ENCODE measurements at regions not wholly inside any gene's neighbourhood (a gene's known extent, or its start where the extent isn't known, plus 50 kb on each side); places are given as distances from the start of the nearest gene placed in this dataset.

GRCh38 chr1:73887412-73887811 is 310.6 kb downstream of the LRRIQ3 start:
- no peaks in the 10 kb centered on the region for H3K9me3 Mint-ChIP-seq
- no peak overlapping the region for H3K27ac Mint-ChIP-seq (ENCODE audit: unreplicated experiment)
- TF ChIP-seq, protein P1, sequence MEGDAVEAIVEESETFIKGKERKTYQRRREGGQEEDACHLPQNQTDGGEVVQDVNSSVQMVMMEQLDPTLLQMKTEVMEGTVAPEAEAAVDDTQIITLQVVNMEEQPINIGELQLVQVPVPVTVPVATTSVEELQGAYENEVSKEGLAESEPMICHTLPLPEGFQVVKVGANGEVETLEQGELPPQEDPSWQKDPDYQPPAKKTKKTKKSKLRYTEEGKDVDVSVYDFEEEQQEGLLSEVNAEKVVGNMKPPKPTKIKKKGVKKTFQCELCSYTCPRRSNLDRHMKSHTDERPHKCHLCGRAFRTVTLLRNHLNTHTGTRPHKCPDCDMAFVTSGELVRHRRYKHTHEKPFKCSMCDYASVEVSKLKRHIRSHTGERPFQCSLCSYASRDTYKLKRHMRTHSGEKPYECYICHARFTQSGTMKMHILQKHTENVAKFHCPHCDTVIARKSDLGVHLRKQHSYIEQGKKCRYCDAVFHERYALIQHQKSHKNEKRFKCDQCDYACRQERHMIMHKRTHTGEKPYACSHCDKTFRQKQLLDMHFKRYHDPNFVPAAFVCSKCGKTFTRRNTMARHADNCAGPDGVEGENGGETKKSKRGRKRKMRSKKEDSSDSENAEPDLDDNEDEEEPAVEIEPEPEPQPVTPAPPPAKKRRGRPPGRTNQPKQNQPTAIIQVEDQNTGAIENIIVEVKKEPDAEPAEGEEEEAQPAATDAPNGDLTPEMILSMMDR (conservative IDR thresholded peaks at IDR 0.05) = no peak
- no peak overlapping the region for H3K4me3 Mint-ChIP-seq
- H3K27me3 Mint-ChIP-seq (ENCODE audit: low read depth) = no peaks in the 10 kb centered on the region
- DNase-seq (ENCODE audit: low read depth, low spot score) = no peak
- H3K4me1 Mint-ChIP-seq = no peaks in the 10 kb centered on the region
- H3K36me3 Mint-ChIP-seq (ENCODE audit: low read depth) = no peaks in the 10 kb centered on the region

- no peaks in the 10 kb centered on the region for H3K27me3 Mint-ChIP-seq (ENCODE audit: low read depth)
- no peak overlapping the region for H3K4me3 Mint-ChIP-seq
- H3K27ac Mint-ChIP-seq (ENCODE audit: unreplicated experiment) = no peak overlapping the region
- H3K4me1 Mint-ChIP-seq = no peaks in the 10 kb centered on the region
- TF ChIP-seq, protein P1 (conservative IDR thresholded peaks at IDR 0.05) = no peak
- H3K36me3 Mint-ChIP-seq (ENCODE audit: low read depth) = no peaks in the 10 kb centered on the region
- H3K9me3 Mint-ChIP-seq = no peaks in the 10 kb centered on the region
- DNase-seq (ENCODE audit: low read depth, low spot score) = no peak
Observed at GRCh38 chr1:73886716-73887115, 311.3 kb downstream of the LRRIQ3 start.

DNA sequence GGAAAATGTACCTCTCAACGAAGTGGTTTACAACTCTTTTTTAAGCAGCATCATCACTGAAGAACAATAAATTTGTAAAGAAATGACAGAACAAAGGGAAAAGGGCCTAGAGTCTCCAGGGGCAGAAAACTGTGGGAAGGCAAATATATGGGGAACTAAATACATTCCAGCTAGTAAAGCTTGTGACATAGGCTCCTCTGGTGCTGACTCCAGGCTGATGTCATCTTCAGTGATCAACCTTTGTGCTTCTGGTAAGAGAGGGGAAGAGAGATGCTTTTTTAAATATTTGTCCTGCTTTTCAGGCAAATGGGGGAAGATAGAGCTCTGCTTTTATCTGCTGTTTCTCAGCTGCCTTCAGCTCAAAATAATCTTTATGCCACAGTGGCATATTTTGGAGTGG is 323.2 kb downstream of the LRRIQ3 start:
- Mint-ChIP-seq H3K27me3 (ENCODE audit: low read depth) (no peaks in the 10 kb centered on the region), H3K36me3 (ENCODE audit: low read depth) (no peaks in the 10 kb centered on the region)

DNA sequence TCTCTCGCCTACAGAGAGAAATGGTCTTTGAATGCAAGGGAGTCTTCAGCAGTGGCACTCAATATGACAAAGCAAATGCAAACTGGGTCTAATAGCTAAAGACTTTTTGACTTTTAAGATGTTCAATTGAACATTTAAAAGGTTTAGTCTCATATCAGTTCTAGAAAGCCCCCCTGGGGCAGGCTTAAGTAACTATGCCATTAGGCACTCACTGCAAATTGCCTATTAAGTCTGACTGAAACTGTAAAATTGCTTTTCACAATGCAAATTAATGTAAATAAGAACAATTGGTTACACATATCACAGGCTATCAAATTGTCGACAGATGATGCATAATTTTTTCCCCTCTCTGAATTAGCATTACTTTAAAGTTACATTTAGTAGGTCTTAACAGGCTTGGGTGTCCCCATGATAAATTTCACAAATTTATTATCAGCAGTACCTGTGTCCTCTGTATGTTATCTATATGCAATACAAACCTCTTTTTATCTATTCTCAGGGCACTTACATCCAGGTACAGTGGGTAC is 329.1 kb downstream of the LRRIQ3 start:
- TF ChIP-seq, protein P1 (conservative IDR thresholded peaks at IDR 0.05) = no peak
- Mint-ChIP-seq H3K27me3 (ENCODE audit: low read depth) (no peaks in the 10 kb centered on the region), H3K36me3 (ENCODE audit: low read depth) (no peaks in the 10 kb centered on the region), H3K4me3 (no peak overlapping the region), H3K27ac (ENCODE audit: unreplicated experiment) (no peak overlapping the region), H3K9me3 (peaks cover 4% of the 10 kb centered on the region), H3K4me1 (no peaks in the 10 kb centered on the region)
- DNase-seq (ENCODE audit: low read depth, low spot score) = no peak

More for the DNA sequence above, 323.2 kb downstream of the LRRIQ3 start:
- H3K27ac Mint-ChIP-seq (ENCODE audit: unreplicated experiment) = no peak overlapping the region
- no peak overlapping the region for H3K4me3 Mint-ChIP-seq
- H3K9me3 Mint-ChIP-seq = peaks cover 5% of the 10 kb centered on the region
- no peak for DNase-seq (ENCODE audit: low read depth, low spot score)
- peaks cover 7% of the 10 kb centered on the region for H3K4me1 Mint-ChIP-seq
- TF ChIP-seq, protein P1 (conservative IDR thresholded peaks at IDR 0.05) = no peak

DNA sequence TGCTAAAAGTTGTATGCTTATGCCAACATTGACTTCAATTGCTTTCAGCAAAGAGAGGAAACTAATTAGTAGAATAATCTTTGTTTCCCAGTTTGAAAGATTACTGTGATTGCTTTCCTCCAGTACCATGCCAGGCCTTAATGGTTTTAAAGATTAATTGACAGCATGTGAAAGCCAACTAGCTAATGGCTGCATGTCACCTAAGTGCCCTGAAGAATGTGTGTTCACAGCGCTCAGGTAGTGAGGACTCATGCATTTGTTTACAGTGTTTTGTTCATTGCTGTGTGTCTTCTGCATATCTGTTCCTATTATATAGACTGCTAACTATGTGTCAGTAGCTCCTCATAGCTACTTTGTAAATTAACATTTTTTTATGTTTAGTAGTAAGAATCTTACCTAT is 335.6 kb downstream of the LRRIQ3 start:
- Mint-ChIP-seq H3K27me3 (ENCODE audit: low read depth) (no peaks in the 10 kb centered on the region), H3K4me1 (no peaks in the 10 kb centered on the region), H3K27ac (ENCODE audit: unreplicated experiment) (no peak overlapping the region), H3K4me3 (no peak overlapping the region), H3K36me3 (ENCODE audit: low read depth) (no peaks in the 10 kb centered on the region), H3K9me3 (peaks cover 8% of the 10 kb centered on the region)
- no peak for DNase-seq (ENCODE audit: low read depth, low spot score)
- TF ChIP-seq, protein P1 (conservative IDR thresholded peaks at IDR 0.05) = no peak

Data from neural crest cell (in vitro differentiated cells).